GM12891 (cell line): ENCODE measurements at regions not wholly inside any gene's neighbourhood (a gene's known extent, or its start where the extent isn't known, plus 50 kb on each side); places are given as distances from the start of the nearest gene placed in this dataset.

ENCODE experiments used
- POLR2A ChIP-seq: IDR thresholded peaks from 2 replicates; pipeline ENCODE4 v1.6.1; 2011; ENCODE audit warnings: low read depth, low read length, control low read depth
- POLR2AphosphoS5 ChIP-seq: IDR thresholded peaks from 2 replicates; pipeline ENCODE4 v1.6.1; 2011; ENCODE audit warnings: low read depth, low read length, control low read depth
- SPI1 ChIP-seq: IDR thresholded peaks from 2 replicates; pipeline ENCODE4 v1.6.1; 2011; ENCODE audit warnings: low read depth, low read length, control low read depth

GRCh38 chr12:88401155-88401554 lies 179.1 kb downstream of the KITLG start:
- TF ChIP-seq POLR2A (no peak), SPI1 (no peak), POLR2AphosphoS5 (no peak)
